Kidney glomerular epithelial cell (primary cell): ENCODE measurements at regions not wholly inside any gene's neighbourhood (a gene's known extent, or its start where the extent isn't known, plus 50 kb on each side); places are given as distances from the start of the nearest gene placed in this dataset.
A peak's percentile ranks its signal among the peaks of the same experiment; 100 is the strongest.
"Not testable (repeated sequence)": the region's sequence is repeated elsewhere in the genome, so short reads cannot be mapped to it uniquely, and the experiment has no call there.

Source experiments
- DNase-seq: peaks from one replicate; lab custom pipeline; 2025; lab: John Stamatoyannopoulos, UW

- no peak for DNase-seq
Measured at GRCh38 chr3:162658003-162658402, 1161.4 kb downstream of the OTOL1 start.

- no peak for DNase-seq
Measured at GRCh38 chr3:162665684-162666391, 1169.2 kb downstream of the OTOL1 start.

- no peak for DNase-seq
Measured at GRCh38 chr3:162666835-162667234, 1170.2 kb downstream of the OTOL1 start.

- no peak for DNase-seq
Measured at GRCh38 chr3:162670181-162670580, 1173.6 kb downstream of the OTOL1 start.

- no peak for DNase-seq
Measured at GRCh38 chr3:162677475-162677874, 1180.9 kb downstream of the OTOL1 start.

- no peak for DNase-seq
Measured at GRCh38 chr3:162678941-162679340, 1182.3 kb downstream of the OTOL1 start.

GRCh38 chr3:162684260-162684659 lies 1187.7 kb downstream of the OTOL1 start:
- DNase-seq: no peak

- DNase-seq: no peak
Measured at GRCh38 chr3:162699291-162699690, 1202.7 kb downstream of the OTOL1 start.

- DNase-seq: no peak
Measured at GRCh38 chr3:162701211-162701610, 1204.6 kb downstream of the OTOL1 start.

GRCh38 chr3:162702768-162703385 lies 1206.3 kb downstream of the OTOL1 start:
- no peak for DNase-seq

GRCh38 chr3:162704238-162704637 lies 1207.6 kb downstream of the OTOL1 start:
- DNase-seq: no peak

GRCh38 chr3:162704799-162705385 lies 1208.3 kb downstream of the OTOL1 start:
- DNase-seq: no peak

GRCh38 chr3:162708394-162708793 lies 1211.8 kb downstream of the OTOL1 start:
- not testable (repeated sequence) for DNase-seq

GRCh38 chr3:162708942-162709706 lies 1212.5 kb downstream of the OTOL1 start:
- DNase-seq: peak; percentile 80

- DNase-seq: no peak
Measured at GRCh38 chr3:162710332-162711112, 1213.9 kb downstream of the OTOL1 start.

GRCh38 chr3:162717074-162717473 lies 1220.5 kb downstream of the OTOL1 start:
- DNase-seq: not testable (repeated sequence)

- DNase-seq: no peak
Measured at GRCh38 chr3:162718697-162719096, 1222.1 kb downstream of the OTOL1 start.

GRCh38 chr3:162719684-162720341 lies 1223.2 kb downstream of the OTOL1 start:
- peak; percentile 86 for DNase-seq

- peak; percentile 13 for DNase-seq
Measured at GRCh38 chr3:162721736-162722135, 1225.1 kb downstream of the OTOL1 start.

- no peak for DNase-seq
Measured at GRCh38 chr3:162722337-162722736, 1225.7 kb downstream of the OTOL1 start.

- not testable (repeated sequence) for DNase-seq
Measured at GRCh38 chr3:162722796-162723195, 1226.2 kb downstream of the OTOL1 start.
